NCI-H128 (cell line): ENCODE measurements at regions not wholly inside any gene's neighbourhood (a gene's known extent, or its start where the extent isn't known, plus 50 kb on each side); places are given as distances from the start of the nearest gene placed in this dataset.
"Not testable (repeated sequence)": the region's sequence is repeated elsewhere in the genome, so short reads cannot be mapped to it uniquely, and the experiment has no call there.

Experiments used
- DNase-seq: peaks from one replicate; lab custom pipeline; 2025; ENCODE audit not compliant: unreplicated experiment; lab: John Stamatoyannopoulos, UW

DNA sequence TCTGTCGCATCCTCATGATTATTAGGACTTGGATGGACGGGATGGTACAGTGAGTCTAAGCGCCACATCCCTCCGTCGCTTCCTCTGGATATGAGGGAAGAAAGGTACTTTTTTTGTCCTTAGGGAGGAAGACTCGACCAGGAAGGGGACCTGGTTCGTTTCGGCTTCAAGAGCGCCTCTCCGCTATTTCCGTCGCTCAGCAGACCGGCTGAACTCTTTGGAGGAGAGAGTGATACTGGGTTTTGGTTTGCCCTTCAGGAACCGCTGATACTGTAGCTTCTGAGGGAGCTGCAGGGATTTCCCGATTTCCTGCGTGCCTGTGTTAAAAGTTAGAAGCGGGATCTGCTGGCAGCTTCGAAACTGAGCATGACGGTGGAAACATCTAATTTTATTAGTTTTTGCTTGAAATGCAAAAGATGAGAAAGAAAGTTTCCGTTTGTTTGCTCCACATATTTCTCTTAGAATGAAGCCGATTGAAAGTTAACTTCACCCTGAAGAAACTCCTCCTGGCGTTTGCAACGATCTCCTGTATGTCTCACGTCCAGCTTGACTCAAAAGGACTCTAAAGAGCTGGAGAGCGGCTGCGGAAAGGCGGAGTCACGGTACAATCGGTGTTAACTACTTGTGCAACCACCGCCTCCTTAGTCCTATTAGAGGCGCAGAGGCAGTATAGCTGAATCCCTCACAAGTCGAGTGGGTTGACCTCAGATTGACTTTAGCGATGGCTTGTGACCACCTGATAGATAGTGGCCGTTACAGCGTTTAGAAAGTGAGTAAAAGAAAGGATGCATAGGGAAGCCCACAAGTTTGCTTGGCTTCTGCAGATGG, 129.4 kb downstream of the TRIM27 start:
- no peak for DNase-seq

DNA sequence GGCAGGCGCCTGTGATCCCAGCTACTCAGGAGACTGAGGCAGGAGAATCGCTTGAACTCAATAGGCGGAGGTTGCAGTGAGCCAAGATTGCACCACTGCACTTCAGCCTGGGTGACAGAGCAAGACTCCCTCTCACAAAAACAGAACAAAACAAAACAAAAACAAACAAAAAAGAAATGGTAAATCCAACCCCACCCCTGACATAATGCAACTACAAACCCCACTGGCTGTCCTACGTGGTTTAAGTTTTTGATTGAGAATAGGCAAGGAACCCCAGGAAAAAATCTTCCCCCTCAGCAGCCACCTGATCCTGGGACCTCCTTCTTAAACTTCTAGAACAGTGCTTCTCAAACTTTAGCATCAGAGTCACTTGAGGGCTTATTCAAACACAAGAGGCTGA, 123.1 kb downstream of the TRIM27 start:
- DNase-seq, result not testable (repeated sequence)

DNA sequence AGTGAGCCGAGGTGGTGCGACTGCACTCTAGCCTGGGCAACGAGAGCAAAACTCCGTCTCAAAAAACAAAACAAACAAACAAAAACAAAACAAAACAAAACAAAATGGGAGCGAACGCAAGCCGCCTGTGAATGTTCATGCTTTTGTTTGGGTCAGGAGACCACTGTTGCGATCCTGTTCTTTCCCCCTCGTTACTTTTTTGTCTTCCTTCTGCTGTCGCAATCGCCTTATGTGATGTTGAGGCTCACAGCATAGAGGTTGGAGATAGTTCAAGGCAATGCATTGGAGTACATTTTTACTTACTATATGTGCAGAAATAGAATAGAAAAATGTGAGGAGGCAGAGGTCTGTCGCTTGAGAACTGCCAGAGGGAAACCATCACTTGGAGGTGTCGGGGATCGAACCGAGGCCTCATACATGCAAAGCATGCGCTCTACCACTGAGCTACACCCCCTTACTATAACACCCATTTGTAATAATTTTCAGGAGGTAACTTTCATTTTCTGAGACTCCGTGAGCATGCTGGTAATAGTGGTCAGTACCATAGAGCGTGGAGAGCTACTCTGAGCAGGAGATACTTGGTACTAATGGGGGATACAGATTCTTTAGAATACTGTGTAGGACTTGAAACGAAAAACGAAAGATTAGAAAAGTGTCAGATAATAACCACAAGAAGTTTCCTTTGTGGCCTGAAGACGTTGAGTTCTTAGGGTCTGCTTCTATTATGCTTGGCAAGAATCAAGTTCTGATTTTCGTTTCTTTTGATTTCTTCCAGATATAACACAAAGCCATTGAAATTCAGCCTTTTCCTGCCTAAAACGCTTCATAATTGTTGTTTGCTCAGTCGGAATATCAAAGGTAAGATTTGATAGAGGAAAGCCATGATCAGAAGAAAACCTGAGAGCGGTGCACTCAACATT, 121.1 kb downstream of the TRIM27 start:
- DNase-seq, result no peak

DNA sequence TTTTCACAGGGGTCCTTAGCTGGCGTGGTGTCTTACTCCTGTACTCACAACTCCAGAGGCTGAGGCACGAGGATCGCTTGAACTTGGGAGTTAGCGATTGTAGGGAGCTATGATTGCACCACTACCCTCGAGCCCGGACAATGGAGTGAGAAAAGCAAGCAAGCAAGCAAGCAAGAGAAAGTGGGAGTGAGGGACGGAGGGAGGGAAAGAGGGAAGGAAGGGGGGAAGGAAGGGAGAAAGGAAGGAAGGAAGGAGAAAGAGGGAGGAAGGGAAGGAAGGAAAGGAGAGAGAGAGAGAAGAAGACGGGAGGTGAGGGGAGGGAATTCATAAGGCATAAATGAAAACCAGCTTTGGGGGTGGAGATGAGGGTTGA, 120.5 kb downstream of the TRIM27 start:
- no peak for DNase-seq

DNA sequence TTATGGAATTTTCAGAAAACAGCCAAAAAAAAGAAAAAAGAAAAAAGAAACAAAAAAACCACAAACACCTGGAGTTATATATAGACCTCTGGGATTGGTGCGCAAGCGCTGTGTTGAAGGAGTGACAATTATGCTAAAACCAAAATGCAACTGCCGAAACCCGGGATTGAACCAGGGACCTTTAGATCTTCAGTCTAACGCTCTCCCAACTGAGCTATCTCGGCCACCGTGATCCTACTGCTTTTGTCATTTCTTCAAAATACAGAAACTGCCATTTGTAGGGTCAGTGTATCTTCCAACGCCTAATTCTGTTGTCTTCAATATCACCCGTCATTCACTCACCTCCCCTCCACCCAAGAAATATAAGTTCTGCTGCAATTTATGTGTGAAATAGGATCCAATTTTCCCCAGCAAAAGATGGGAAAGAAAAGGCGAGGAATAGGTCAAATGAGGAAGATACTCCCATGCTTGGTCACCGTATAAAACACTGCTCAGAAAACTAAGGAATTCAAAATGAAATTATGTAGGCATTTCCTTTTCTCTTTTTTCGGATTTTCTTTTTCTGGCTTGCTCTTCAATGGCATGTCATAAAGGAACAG, 116.0 kb downstream of the TRIM27 start:
- DNase-seq, result no peak

DNA sequence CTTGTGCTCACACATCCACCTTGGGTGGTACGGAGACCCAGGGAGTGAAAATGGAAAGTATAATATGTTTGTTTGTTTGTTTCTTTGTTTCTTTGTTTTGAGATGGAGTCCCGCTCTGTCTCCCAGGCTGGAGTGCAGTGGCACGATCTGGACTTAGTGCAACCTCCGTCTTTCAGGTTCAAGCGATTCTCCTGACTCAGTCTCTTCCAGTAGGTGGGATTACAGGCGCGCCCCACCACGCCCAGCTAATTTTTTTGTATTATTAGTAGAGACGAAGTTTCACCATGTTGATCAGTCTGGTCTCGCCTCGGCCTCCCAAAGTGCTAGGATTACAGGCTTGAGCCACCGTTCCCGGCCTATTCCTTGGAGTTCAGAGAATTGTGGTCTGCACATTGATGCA, 115.4 kb downstream of the TRIM27 start:
- DNase-seq, result no peak

DNA sequence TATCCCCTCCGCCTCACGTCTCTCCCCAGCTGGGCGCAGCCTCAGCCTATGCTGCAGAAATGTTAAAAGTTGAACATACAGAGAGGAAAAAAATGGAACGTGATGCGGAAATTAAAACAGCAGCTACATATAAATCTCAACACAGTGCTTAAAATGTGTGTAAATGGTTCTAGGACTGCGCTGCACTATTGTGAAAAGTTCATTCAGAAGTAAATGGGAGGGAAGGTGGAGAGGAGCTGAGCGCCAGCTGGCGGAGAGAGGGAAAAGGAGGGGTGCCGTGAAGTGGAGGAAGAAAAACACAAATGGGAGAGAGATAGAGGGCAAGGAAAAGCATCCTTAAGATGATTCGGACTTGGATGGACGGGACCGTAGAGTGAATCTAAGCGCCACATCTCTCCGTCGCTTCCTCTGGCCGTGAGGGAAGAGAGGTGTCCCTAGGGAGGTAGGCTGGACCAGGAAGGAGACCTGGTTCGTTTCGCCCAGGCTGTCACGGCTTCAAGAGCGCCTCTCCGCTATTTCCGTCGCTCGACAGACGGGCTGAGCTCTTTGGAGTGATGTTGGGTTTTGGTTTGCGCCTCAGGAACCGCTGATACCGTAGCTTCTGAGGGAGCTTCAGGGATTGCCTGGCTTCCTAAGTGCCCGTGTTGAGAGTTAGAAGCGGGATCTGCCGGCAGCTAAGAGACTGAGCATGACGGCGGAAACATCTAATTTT, 113.7 kb downstream of the TRIM27 start:
- no peak for DNase-seq

DNA sequence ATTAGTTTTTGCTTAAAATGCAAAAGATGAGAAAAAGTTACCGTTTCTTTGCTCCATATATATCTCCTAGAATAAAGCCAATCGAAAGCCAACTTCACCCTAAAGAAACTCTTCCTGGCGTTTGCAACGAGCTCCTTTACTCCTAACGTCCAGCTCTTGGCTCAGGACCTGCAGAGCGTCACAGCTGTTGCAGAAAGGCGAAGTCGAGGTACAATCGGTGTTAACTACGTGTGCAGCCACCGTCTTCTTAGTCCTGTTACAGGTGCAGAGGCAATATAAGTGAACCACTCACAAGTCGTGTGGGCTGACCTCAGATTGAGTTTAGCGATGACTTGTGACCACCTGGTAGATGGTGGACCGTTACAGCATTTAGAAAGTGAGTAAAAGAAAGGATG, 113.1 kb downstream of the TRIM27 start:
- no peak for DNase-seq

DNA sequence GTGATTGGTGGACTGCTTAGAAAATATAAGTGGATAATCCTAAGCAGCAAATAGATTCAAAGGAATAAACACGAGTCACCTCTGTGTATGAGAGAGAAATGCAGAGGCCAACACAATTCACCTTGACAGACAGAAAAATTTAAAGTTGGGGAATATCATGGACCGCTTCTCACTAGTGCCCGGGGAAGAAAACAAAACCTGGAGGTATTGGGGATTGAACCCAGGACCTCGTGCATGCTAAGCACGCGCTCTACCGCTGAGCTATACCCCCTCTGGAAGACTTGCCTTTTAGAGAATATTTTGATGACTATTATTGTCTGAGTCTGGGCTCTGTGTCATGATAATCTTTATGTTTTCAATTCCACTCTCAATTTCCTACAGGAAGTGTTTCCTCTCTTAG, 111.9 kb downstream of the TRIM27 start:
- DNase-seq, result no peak

DNA sequence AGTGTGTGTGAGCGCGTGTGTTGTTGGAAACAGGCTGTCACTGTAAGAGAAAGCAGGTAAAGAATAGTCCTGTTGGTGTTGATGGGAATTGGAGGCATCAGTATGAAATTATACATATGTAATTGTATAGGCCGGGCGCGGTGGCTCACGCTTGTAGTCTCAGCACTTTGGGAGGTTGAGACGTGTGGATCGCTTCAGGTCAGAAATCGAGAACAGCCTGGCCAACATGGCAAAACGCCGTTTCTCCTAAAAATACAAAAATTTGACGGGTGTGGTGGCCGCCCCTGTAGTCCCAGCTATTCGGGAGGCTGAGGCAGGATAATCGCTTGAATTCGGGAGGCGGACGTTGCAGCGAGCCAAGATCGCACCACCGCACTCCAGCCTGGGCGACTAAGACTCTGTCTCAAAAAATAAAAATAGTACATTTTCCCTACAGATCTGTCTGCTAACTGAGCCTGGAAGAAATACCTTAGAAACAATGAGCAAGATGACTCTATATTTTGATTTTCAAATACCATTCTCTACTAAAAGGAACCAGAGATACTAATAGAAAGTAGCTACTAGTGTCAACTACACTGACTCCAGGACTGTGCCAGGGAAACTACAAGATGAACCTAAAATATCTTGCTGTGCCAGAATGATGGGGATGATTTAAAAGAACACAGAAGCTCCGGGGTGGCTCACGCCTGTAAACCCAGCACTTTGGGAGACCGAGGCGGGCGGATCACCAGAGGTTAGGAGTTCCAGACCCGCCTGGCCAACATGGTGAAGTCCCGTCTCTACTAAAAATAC, 110.8 kb downstream of the TRIM27 start:
- no peak for DNase-seq

DNA sequence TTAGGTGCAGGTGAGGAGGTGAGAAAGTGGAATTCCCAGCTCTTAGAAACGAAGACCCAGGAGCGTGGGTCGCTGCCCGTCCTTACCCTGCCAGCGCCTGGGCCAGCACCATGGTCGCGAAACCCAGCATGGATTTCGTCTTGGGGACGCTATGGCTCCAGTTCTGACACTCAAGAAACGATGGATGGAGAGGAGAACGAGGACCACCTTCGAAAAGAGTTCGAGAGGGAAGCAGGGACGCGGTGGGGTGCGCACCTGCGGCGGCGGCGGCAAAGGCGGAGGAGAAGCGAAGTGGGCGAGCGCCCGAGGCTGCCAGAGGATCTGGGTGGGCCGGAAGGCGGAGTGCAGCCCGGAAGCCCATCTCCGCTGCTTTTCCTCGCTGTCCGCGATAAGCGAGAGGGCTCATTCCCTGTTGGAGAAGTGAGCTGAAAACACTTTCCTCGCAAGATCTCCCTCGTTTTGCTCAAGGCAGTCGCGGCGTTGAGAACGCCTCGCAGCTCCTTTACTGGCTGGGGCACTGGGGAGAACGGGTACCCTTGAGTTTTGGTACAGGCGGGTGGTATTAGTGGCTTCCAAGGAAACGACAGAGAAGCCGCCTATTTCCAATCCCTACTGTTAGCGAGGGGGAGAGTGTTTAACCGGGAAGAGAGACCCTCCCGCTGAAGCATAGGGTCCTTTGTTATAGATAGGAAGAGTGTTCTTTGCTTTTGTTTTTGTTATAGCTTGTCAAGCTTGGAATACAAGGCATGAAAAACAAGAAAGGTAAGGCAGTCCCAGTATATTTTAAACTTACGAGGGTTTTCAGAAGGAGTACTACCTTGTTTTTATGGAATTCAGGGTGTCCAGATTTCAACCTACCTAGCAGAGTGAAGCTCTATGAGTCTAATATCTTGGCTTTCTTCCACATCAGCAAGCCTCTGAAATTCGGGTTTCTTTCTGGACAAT, 109.5 kb downstream of the TRIM27 start:
- DNase-seq, result no peak

DNA sequence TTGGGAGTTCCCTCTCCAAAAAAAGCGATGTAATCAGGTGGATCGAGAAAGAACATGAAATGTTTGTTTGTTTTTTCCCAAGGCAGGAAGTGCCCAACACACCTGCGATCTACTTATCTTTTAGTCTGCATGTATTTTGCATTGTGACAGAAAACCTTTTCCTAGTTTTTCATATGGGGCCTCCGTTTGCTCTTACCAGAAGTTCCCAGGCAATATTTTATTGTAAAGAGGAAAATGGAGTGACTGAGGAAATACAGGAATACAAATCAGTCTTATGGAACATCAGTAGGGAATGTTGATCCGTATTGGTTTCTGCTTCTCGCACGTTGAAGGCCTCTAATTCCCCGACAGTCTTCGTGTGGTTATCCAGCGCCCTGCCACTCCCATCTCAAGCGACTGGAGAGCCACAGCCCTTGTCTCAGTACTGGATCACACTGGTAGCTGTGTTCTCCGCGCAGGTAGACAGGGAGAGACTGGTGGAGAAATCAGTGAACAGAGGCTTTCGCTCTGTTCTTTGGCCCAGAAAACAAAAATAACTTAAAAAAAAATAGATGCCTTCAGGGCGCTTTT, 107.4 kb downstream of the TRIM27 start:
- no peak for DNase-seq

DNA sequence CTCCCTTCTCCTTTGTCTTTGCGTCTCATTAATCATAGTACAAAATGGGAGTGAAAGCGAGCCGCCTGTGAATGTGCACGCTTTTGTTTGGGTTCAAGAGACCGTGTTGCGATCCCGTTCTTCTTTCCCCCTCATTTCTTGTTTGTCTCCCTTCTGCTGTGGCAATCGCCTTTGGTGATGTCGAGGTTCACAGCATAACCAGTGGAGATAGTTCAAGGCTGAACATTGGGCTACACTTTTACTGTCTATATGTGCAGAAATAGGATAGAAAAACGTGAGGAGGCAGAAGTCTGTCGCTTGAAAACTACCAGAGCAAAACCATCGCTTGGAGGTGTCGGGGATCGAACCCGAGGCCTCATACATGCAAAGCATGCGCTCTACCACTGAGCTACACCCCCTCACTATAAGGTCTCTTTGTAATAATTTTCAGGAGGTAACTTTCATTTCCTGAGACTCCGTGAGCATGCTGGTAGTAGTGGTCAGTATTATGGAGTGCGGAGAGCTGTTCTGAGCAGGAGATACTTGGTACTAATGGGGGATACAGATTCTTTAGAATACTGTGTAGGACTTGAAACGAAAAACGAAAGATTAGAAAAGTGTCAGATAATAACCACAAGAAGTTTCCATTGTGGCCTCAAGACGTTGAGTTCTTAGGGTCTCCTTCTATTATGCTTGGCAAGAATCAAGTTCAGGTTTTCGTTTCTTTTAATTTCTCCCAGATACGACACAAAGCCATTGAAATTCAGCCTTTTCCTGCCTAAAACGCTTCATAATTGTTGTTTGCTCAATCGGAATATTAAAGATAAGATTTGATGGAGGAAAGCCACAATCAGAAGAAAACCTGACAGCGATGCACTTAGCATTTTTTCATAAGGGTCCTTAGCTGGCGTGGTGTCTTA, 106.6 kb downstream of the TRIM27 start:
- DNase-seq, result no peak

DNA sequence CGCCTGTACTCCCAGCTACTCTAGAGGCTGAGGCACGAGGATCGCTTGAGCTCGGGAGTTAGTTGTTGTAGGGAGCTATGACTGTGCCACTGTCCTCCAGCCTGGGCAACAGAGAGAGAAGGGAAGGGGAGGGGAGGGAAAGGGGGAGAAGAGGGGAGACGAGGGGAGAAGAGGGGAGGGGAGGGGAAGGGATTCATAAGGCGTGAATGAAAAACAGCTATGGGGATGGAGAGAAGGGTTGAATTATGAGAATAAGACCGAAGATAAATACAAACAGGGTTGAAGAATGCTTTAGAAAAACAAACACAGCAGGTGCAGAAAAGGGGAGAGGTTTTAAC, 106.0 kb downstream of the TRIM27 start:
- DNase-seq, result no peak

DNA sequence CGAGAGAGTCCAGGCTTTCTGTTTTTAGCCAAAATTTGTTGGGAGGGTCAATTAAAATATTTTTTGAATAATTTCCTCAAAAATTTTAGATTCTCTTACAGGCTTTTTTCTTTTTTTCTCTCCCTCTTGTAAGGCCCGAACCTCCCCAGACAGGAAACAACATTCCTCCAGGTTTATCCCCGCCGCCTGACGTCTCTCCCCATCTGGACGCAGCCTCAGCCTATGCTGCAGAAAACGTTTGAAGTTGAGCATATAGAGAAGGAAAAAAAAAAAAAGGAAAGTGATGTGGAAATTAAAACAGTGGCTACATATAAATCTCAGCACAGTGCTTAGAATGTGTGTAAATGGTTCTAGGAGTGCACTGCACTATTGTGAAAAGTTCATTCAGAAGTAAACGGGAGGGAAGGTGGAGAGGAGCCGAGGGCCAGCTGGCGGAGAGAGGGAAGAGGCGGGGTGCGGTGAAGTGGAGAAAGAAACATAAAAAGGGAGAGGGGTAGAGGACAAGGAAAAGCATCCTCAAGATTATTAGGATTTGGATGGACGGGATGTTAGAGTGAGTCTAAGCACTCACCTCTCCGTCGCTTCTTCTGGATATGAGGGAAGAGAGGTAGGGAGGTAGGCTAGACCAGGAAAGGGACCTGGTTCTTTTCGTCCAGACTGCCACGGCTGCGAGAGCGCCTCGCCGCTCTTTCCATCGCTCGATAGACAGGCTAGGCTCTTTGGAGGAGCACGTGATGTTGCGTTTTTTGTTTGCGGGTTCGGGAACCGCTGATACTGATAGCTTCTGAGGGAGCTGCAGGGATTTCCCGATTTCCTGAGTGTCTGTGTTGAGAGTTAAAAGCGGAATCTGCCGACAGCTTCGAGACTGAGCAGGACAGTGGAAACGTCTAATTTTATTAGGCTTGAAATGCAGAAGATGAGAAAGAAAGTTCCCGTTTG, 98.7 kb downstream of the TRIM27 start:
- no peak for DNase-seq

DNA sequence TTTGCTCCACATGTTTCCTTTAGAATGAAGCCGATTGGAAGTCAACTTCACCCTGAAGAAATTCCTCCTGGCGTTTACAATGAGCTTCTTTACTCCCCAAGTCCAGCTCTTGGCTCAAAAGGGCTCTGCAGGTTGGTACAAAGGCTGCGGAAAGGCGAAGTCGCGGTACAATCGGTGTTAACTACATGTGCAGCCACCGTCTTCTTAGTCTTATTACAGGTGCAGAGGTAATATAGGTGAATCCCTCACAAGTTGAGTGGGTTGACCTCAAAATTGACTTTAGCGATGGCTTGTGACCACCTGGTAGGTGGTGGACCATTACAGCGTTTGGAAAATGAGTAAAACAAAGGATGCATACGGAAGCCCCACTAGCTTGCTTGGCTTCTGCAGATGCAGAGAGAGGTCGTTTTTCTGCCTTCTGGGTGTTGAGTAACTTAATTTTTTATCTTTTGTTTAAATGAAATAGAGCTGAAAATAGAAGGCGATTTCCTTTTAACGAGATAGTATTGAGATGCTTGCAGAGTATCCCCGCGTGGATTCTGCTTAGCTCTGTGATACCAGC, 98.0 kb downstream of the TRIM27 start:
- DNase-seq, result no peak

DNA sequence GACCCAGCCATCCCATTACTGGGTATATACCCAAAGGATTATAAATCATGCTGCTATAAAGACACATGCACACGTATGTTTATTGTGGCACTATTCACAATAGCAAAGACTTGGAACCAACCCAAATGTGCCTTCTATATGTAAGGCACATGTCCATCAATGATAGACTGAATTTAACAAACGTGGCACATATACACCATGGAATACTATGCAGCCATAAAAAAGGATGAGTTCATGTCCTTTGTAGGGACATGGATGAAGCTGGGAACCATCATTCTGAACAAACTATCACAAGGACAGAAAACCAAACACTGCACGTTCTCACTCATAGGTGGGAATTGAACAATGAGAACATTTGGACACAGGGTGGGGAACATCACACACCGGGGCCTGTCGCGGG, 92.1 kb downstream of the TRIM27 start:
- DNase-seq, result not testable (repeated sequence)
